Iris pigment epithelial cell (primary cell): ENCODE measurements at regions not wholly inside any gene's neighbourhood (a gene's known extent, or its start where the extent isn't known, plus 50 kb on each side); places are given as distances from the start of the nearest gene placed in this dataset.

ENCODE experiments used
- DNase-seq: peaks from one replicate; pipeline ENCODE4 v3.0.0-alpha.2; 2011; ENCODE audit warnings: low read depth

- DNase-seq = no peak
These were observed 624.9 kb upstream of the FANCL start for GRCh38 chr2:58866040-58866439.

DNA sequence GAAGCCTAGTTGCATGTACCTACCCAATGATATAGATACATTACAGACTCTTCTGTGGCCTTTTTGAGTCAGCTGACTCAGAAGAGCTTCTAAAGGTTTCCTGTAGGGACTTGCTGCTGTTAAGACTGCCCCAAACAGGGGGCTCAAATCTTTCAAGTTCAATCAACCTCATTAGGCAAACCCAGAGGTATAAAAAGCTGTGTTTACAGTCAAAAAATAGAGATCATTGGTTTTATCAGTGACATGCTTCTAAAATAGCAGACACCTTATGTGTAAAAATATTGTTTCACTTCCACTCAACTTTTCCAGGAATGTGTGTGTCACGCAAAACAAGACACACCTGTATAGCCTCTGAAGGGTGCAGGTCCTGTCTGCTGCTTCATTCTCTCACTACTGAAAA, 624.3 kb upstream of the FANCL start:
- no peak for DNase-seq

GRCh38 chr2:58862244-58862643, 621.1 kb upstream of the FANCL start:
- DNase-seq = no peak

GRCh38 chr2:58860586-58860985, 619.5 kb upstream of the FANCL start:
- no peak for DNase-seq

GRCh38 chr2:58856100-58856499, 615.0 kb upstream of the FANCL start:
- DNase-seq = no peak

DNA sequence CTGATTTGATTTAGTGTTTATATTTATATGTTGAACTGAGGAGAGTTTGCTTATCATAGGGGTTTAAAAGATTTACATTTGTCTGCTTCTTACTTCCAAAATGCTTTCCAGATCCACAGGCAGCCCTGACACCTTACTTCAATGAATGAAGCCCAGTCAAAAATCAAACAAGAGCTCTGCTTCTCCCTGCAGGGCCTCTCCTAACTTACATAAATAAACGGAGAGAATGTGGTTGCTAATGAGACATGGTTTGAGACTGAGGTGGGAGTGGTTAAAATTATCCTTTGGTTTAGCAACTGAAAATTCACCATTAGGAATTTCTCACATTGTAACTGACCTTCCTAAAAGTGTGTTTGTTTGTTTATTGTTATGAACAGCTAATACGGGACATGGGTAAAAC, 612.3 kb upstream of the FANCL start:
- no peak for DNase-seq

DNA sequence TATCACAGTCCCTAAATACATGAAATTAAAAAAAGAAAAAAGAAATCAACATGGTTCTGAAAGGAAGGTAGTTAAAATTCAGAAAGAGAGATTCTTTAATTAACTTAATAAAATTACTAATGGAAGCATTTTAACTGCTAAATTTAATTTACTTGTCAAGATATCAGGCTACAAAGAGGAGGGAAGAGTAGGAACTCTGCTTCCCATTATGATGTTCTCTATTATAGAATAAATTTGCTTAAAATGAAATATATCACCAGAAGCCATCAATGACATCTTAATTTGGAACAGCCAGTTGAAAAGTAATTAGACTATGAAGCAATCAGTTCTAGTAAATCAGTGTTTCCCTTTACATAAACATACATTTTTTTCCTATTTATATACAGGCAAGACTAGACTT, 611.8 kb upstream of the FANCL start:
- no peak for DNase-seq

DNA sequence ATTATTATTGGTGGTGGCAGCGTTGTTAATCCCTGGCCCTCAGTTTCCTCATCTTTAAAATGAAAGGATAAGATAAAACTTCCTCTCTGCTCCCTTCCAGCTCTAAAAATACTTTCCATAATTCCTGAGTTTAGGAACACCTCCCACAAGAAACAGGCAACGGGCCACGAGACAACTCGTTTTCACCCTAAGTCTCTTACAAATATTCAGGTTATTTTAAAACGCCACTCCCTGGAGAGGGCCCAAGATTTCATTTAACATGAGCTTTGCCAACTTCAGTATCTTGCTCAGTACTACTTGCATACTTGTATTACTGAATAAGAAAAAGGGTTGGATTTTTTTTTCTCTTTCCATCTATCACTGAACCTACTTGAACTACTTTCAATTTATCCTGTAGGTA, 611.1 kb upstream of the FANCL start:
- DNase-seq = no peak

DNA sequence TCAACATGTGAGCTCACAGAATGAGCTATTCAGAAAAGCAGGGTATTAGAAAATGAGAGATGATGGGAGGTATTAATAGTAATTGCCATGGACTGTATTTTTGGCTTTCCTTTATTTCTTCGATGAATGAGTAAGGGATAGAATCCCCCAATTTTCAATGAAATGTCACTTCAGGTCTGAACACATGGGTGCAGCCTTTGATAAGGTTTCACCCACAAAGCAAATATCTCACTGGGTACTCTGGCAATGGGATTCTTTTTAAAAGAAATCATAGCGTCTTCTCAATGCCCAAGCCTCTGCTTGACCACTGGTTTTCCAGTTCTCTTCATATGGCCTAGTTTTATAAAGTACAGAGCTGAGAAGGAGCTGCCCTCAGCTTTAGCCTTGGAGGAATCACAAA, 610.5 kb upstream of the FANCL start:
- DNase-seq = no peak

DNA sequence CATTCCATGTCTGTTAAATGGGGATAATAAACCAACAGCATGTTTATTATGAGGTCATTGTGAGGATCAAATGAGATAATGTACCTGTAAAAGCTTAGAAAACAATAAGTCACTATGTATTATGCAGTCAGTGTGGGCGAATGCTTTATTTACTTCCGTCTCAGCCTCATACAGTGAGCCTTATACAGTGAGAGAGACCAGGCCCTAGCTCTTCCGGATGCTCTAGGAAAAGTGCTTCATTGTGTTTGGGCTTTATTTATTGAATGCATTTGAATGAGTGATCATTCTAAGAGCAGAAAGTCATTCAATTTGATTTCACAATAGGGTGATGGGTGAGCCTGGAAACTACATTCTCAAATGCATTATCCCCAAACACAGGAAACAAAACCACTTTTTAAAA, 603.9 kb upstream of the FANCL start:
- DNase-seq = no peak

GRCh38 chr2:58842501-58843155, 601.5 kb upstream of the FANCL start:
- no peak for DNase-seq

GRCh38 chr2:58834404-58834803, 593.3 kb upstream of the FANCL start:
- peak; percentile 21 for DNase-seq

DNA sequence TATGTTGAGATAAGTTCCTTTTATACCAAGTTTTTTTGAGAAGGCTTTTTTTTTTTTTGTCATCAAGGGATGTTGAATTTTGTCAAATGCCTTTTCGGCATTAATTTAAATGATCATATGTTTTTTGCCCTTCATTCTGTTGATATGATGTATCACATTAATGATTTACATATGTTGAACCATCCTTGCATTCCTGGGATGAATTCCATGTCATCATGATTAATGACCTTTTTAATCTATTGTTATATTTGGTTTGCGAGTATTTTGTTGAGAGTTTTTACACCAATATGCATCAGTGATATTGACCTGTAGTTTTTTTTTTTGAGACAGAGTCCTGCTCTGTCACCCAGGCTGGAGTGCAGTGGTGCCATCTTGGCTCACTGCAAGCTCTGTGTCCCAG, 585.7 kb upstream of the FANCL start:
- no peak for DNase-seq

GRCh38 chr2:58812771-58813344, 571.7 kb upstream of the FANCL start:
- DNase-seq = no peak

DNA sequence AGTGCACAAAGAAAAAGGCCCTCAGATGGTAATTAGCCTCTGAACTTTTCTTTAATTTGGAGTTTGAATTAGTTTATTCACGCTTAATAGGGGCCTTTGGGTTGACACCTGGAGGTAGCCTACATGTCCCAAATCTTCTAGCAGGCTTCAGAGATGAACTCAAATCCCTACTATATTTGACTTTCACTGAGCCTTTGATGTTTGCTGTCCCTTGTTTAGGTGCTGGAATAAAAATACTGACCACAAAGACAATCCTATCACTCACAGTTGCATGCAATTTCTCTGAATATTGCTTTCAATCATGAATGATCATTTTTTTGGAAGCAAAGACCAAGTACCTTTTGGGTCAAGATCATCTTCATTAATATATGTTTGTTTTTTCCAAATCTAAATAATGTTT, 564.0 kb upstream of the FANCL start:
- no peak for DNase-seq

GRCh38 chr2:58803192-58803591, 562.1 kb upstream of the FANCL start:
- DNase-seq = no peak

DNA sequence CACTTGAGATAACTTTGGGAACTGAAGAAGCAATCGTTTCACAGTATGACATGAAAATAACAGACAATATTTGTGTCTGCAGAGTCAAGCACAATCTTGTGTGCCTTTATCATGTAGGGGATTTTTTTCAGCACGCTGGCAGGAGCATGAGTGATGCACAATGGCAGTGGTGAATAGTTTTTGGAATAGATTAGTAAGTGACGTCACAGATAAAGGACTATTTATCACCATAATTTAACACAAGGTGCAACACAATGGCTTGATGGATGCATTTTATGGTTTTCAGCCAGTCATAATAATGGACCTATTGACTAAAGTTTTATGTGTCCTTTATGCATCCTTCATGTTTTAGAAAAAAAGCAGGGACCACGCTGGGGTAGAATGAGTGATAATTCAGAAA, 559.8 kb upstream of the FANCL start:
- DNase-seq = no peak

- DNase-seq = no peak
These were observed 557.6 kb upstream of the FANCL start for GRCh38 chr2:58798676-58799208.

GRCh38 chr2:58796239-58796910, 555.2 kb upstream of the FANCL start:
- DNase-seq = no peak

DNA sequence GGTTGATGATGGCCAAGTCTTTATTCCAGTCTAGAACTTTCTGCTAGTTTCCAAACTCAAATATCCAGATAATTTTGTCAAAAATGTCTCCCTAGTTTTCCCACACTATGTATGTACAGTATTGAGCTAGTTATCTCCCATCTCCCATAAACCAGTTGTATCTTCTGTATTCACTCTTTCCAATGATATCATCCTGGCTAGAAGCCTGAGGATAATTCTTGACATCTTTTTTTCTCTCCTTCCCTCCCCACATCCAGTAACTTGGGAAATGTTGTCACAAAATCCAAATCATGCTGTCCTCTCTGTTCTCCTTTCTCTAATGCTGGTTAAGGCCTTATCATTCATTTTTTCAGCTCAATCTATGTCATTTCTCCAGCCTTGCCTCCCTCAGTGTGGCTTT, 553.8 kb upstream of the FANCL start:
- no peak for DNase-seq

- DNase-seq = no peak
These were observed 553.0 kb upstream of the FANCL start for GRCh38 chr2:58794103-58794502.

GRCh38 chr2:58788402-58788801, 547.3 kb upstream of the FANCL start:
- DNase-seq = no peak

- DNase-seq = no peak
These were observed 529.7 kb upstream of the FANCL start for GRCh38 chr2:58770846-58771245.

- no peak for DNase-seq
These were observed 528.7 kb upstream of the FANCL start for GRCh38 chr2:58769864-58770234.
